ENCODE measurements at regions not wholly inside any gene's neighbourhood (a gene's known extent, or its start where the extent isn't known, plus 50 kb on each side); places are given as distances from the start of the nearest gene placed in this dataset.

GRCh38 chr5:142446131-142446959 is 121.5 kb upstream of the SPRY4 start:
- H3K27me3 ChIP-seq: no peaks in the 10 kb centered on the region
- H3K36me3 ChIP-seq: no peaks in the 10 kb centered on the region
- intact Hi-C loops (cut with DNase I): no loop called here
- no peaks in the 10 kb centered on the region for H3K9me3 ChIP-seq
- DNase-seq: no peak
- no peak overlapping the region for H3K4me3 ChIP-seq
- WGBS (ENCODE audit: insufficient coverage, low coverage, low lambda C conversion rate, missing lambda C conversion rate): 75% methylated on average over 3 of the region's 5 CpGs
- TF ChIP-seq CTCF (IDR thresholded peaks at IDR 0.05): no peak
- no peak for TF ChIP-seq POLR2A (IDR thresholded peaks at IDR 0.05)
- no peaks in the 10 kb centered on the region for H3K4me1 ChIP-seq
- peak overlapping the region in 1 of 3 donors; percentile 43 for H3K27ac ChIP-seq
- ATAC-seq: peak; percentile 42 to 85 (median 72)

- Histone ChIP-seq H3K4me1 (no peaks in the 10 kb centered on the region), H3K4me3 (no peak overlapping the region), H3K27ac (peak overlapping the region in 1 of 3 donors; percentile 43), H3K9me3 (no peaks in the 10 kb centered on the region), H3K36me3 (no peaks in the 10 kb centered on the region), H3K27me3 (no peaks in the 10 kb centered on the region)
- WGBS (ENCODE audit: insufficient coverage, low coverage, low lambda C conversion rate, missing lambda C conversion rate): 73% methylated on average over 2 of the region's 5 CpGs
- intact Hi-C loops (cut with DNase I): no loop called here
- no peak for DNase-seq
- no peak for ATAC-seq
- TF ChIP-seq POLR2A (IDR thresholded peaks at IDR 0.05) (no peak), CTCF (IDR thresholded peaks at IDR 0.05) (no peak)
Measured at GRCh38 chr5:142445266-142445665, 120.4 kb upstream of the SPRY4 start.

- ATAC-seq (peak in 3 of 4 donors; percentile 28 to 55 (median 54)), DNase-seq (no peak)
- Histone ChIP-seq H3K27me3 (no peaks in the 10 kb centered on the region), H3K36me3 (no peaks in the 10 kb centered on the region), H3K9me3 (no peaks in the 10 kb centered on the region), H3K27ac (no peak overlapping the region), H3K4me1 (no peaks in the 10 kb centered on the region), H3K4me3 (no peak overlapping the region)
- WGBS (ENCODE audit: insufficient coverage, low coverage, low lambda C conversion rate, missing lambda C conversion rate): 57% methylated on average over 11 of the region's 12 CpGs
- TF ChIP-seq POLR2A (IDR thresholded peaks at IDR 0.05): no peak
- TF ChIP-seq CTCF (IDR thresholded peaks at IDR 0.05): no peak
- intact Hi-C loops (cut with DNase I): no loop called here
Measured at GRCh38 chr5:142441616-142442015, 116.8 kb upstream of the SPRY4 start.

GRCh38 chr5:142439207-142439860 is 114.5 kb upstream of the SPRY4 start:
- no peak for DNase-seq
- Histone ChIP-seq H3K4me1 (no peaks in the 10 kb centered on the region), H3K27me3 (no peaks in the 10 kb centered on the region), H3K4me3 (no peak overlapping the region), H3K27ac (no peak overlapping the region), H3K36me3 (no peaks in the 10 kb centered on the region), H3K9me3 (no peaks in the 10 kb centered on the region)
- intact Hi-C loops (cut with DNase I): no loop called here
- TF ChIP-seq CTCF (IDR thresholded peaks at IDR 0.05) (no peak), POLR2A (IDR thresholded peaks at IDR 0.05) (no peak)
- WGBS (ENCODE audit: insufficient coverage, low coverage, low lambda C conversion rate, missing lambda C conversion rate): 71% methylated on average over 7 of the region's 7 CpGs
- peak in 1 of 4 donors; percentile 16 for ATAC-seq

Data from right lobe of liver (tissue), 6 donors.